ENCODE measurements at regions not wholly inside any gene's neighbourhood (a gene's known extent, or its start where the extent isn't known, plus 50 kb on each side); places are given as distances from the start of the nearest gene placed in this dataset.

GRCh38 chr1:193312432-193312831 is 126.0 kb upstream of the B3GALT2 start:
- DNase-seq (ENCODE audit: low read depth in 2 of 2): no peak

GRCh38 chr1:193311226-193311948 is 125.0 kb upstream of the B3GALT2 start:
- no peak for DNase-seq (ENCODE audit: low read depth in 2 of 2)

DNA sequence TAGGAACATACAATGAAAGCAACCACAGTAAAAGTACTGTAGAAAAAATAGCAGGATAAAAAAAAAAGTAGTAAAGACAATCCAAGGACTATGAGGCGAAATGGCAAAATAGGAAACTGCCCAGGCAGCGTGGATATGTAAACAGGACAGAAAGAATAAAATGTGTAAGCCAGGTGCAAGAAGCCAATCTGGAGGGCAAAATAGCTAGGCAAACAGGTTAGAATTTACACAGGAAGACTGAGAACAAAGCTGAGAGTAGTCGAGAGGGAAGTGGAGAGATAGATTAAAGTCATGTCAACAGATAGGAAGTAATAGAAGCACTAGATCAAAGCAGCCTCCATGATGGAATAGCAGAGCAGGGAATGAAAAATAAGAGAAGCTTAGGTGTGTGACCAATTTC is 124.2 kb upstream of the B3GALT2 start:
- DNase-seq (ENCODE audit: low read depth in 2 of 2): no peak

- no peak for DNase-seq (ENCODE audit: low read depth in 2 of 2)
Observed at GRCh38 chr1:193309936-193310475, 123.6 kb upstream of the B3GALT2 start.

DNA sequence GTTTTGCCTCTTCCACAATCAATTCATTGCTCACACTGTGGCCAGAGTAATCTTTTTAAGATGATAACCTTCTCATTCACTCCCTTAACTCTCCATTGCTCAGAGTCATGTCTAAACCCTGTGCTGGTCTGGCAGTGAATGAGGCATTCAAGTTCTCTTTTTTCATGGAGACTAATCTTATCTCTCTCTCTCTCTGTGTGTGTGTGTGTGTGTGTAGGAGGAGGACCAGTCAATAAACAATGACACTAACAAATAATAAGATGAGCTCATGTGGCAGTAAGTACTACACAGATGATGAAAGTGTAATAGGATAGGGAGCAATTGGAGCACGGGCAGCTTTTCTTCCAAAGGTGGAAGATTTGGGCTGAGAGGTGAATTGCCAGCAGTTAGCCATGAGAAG is 122.0 kb upstream of the B3GALT2 start:
- no peak for DNase-seq (ENCODE audit: low read depth in 2 of 2)

DNA sequence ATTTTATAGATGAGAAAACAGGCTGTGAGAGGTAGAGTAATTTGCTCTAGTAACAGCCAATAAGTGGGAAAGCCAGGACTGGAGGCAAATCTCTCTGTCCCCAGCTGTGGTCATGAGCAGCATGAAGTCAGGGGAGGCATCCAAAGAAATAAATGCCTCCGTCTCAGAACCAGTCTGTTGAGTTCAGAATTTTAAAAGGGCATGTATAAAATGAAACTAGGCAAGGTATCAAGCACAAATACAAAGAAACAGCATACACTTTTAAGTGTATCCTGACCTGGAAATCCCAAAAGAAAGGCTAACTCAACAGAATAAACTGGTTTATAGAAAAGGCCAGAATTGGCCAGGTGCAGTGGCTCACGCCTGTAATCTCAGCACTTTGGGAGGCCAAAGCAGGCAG is 120.0 kb upstream of the B3GALT2 start:
- no peak for DNase-seq (ENCODE audit: low read depth in 2 of 2)

Data from stimulated activated CD4-positive, alpha-beta T cell treated with anti-CD3 and anti-CD28 coated beads, Interleukin-15, amount 100 ng/mL, for 48 hours (primary cell).